ENCODE measurements at regions not wholly inside any gene's neighbourhood (a gene's known extent, or its start where the extent isn't known, plus 50 kb on each side); places are given as distances from the start of the nearest gene placed in this dataset.
"Not testable (repeated sequence)": the region's sequence is repeated elsewhere in the genome, so short reads cannot be mapped to it uniquely, and the experiment has no call there.

GRCh38 chr7:81833401-81833800, 63.6 kb upstream of the HGF start:
- DNase-seq (ENCODE audit: low read depth, low spot score) = no peak

GRCh38 chr7:81831883-81832282, 62.0 kb upstream of the HGF start:
- no peak for DNase-seq (ENCODE audit: low read depth, low spot score)

- not testable (repeated sequence) for DNase-seq (ENCODE audit: low read depth, low spot score)
Observed at GRCh38 chr7:81829511-81829910, 59.7 kb upstream of the HGF start.

GRCh38 chr7:81822811-81823210, 53.0 kb upstream of the HGF start:
- DNase-seq (ENCODE audit: low read depth, low spot score) = no peak

GRCh38 chr7:81819861-81820260, 50.0 kb upstream of the HGF start:
- no peak for DNase-seq (ENCODE audit: low read depth, low spot score)

Data from ELF-1 (cell line).